ENCODE measurements at regions not wholly inside any gene's neighbourhood (a gene's known extent, or its start where the extent isn't known, plus 50 kb on each side); places are given as distances from the start of the nearest gene placed in this dataset.

- no peak for TF ChIP-seq POLR2AphosphoS5 (IDR thresholded peaks at IDR 0.05; ENCODE audit: low read depth, low read length)
- no peak for TF ChIP-seq CTCF (IDR thresholded peaks at IDR 0.05; ENCODE audit: control extremely low read depth in 1 of 3, insufficient read depth in 1 of 3, low read depth in 1 of 3, low read length in 3 of 3)
- TF ChIP-seq TAF1 (IDR thresholded peaks at IDR 0.05; ENCODE audit: low read depth, low read length) = no peak
- no peak for TF ChIP-seq CEBPB (IDR thresholded peaks at IDR 0.05; ENCODE audit: low read depth, low read length)
- no peak for TF ChIP-seq CREB1 (IDR thresholded peaks at IDR 0.05)
- TF ChIP-seq SUZ12 (IDR thresholded peaks at IDR 0.05; ENCODE audit: low read length) = no peak
- TF ChIP-seq POU5F1 (IDR thresholded peaks at IDR 0.05; ENCODE audit: low read depth, low read length) = no peak
- TF ChIP-seq PHF8 (conservative IDR thresholded peaks at IDR 0.05; ENCODE audit: low read depth, low read length) = no peak
- no peak for TF ChIP-seq YY1 (IDR thresholded peaks at IDR 0.05; ENCODE audit: low read depth, low read length)
- TF ChIP-seq SIN3A (conservative IDR thresholded peaks at IDR 0.05 in 1 of 2, IDR thresholded peaks at IDR 0.05 in 1 of 2; ENCODE audit: low read depth in 1 of 2, low read length in 2 of 2) = no peak
- no peak for TF ChIP-seq CBX8 (IDR thresholded peaks at IDR 0.05; ENCODE audit: borderline replicate concordance, low read depth, low read length)
Measured at GRCh38 chr3:89649431-89649830, 542.0 kb downstream of the EPHA3 start.

All from H1 (cell line).